Keratinocyte (primary cell): ENCODE measurements at regions not wholly inside any gene's neighbourhood (a gene's known extent, or its start where the extent isn't known, plus 50 kb on each side); places are given as distances from the start of the nearest gene placed in this dataset.

Source experiments
- DNase-seq: peaks from one replicate; pipeline ENCODE4 v3.0.0-alpha.2; 2011; ENCODE audit warnings: low read depth, missing footprints, low spot score
- FAIRE-seq: peaks from 2 replicates; lab custom pipeline; 2011; peaks lifted over from hg19 to GRCh38; lab: Jason Lieb, UNC
- H2AFZ ChIP-seq: 2 replicates; pipeline ENCODE4 v1.6.0; 2012; ENCODE audit warnings: low read length, control low read depth, inconsistent platforms; ENCODE audit not compliant: control insufficient read depth
- H3K27ac ChIP-seq: 2 replicates; pipeline ENCODE4 v1.5.1; 2011; ENCODE audit warnings: low read length; ENCODE audit not compliant: control insufficient read depth, insufficient read depth
- H3K27me3 ChIP-seq: 3 replicates; pipeline ENCODE4 v1.6.0; 2011; ENCODE audit warnings: low read length; ENCODE audit not compliant: control insufficient read depth, insufficient read depth; ENCODE audit errors: extremely low read depth
- H3K36me3 ChIP-seq, 2 experiments: 2 replicates in 1 of 2; 3 replicates in 1 of 2; pipeline ENCODE4 v1.5.1; 2011; ENCODE audit warnings: low read length in 2 of 2, mild to moderate bottlenecking in 1 of 2; ENCODE audit not compliant: control insufficient read depth in 2 of 2, insufficient read depth in 2 of 2; ENCODE audit errors: extremely low read depth in 1 of 2
- H3K4me1 ChIP-seq: 3 replicates; pipeline ENCODE4 v1.5.1; 2011; ENCODE audit warnings: low read length; ENCODE audit not compliant: control insufficient read depth, insufficient read depth; ENCODE audit errors: extremely low read depth
- H3K4me2 ChIP-seq: 3 replicates; pipeline ENCODE4 v1.6.0; 2011; ENCODE audit warnings: low read depth, low read length; ENCODE audit not compliant: control insufficient read depth, insufficient read depth; ENCODE audit errors: extremely low read depth
- H3K4me3 ChIP-seq, 3 experiments: fragments of 200-600 bp in 1 of 3; sonication (generic) in 1 of 3; 2 replicates in 2 of 3; 3 replicates in 1 of 3; pipeline ENCODE4 v1.5.1; 2011 to 2016; ENCODE audit warnings: low read length in 3 of 3, mild to moderate bottlenecking in 3 of 3, control low read depth in 2 of 3, inconsistent platforms in 1 of 3, low read depth in 1 of 3, mixed read lengths in 1 of 3, mixed run types in 1 of 3, moderate library complexity in 1 of 3; ENCODE audit not compliant: control insufficient read depth in 2 of 3, insufficient read depth in 2 of 3; ENCODE audit errors: extremely low read depth in 1 of 3
- H3K79me2 ChIP-seq: 2 replicates; pipeline ENCODE4 v1.6.0; 2012; ENCODE audit warnings: low read length; ENCODE audit not compliant: control insufficient read depth, insufficient read depth
- H3K9ac ChIP-seq: 3 replicates; pipeline ENCODE4 v1.6.0; 2011; ENCODE audit warnings: low read length; ENCODE audit not compliant: control insufficient read depth, insufficient read depth; ENCODE audit errors: extremely low read depth
- H3K9me1 ChIP-seq: 3 replicates; pipeline ENCODE4 v1.6.0; 2011; ENCODE audit warnings: low read length; ENCODE audit not compliant: control insufficient read depth, insufficient read depth; ENCODE audit errors: extremely low read depth
- H3K9me3 ChIP-seq: 2 replicates; pipeline ENCODE4 v1.5.1; 2012; ENCODE audit warnings: low read depth, low read length; ENCODE audit not compliant: control insufficient read depth
- H4K20me1 ChIP-seq: 3 replicates; pipeline ENCODE4 v1.6.0; 2011; ENCODE audit warnings: low read length; ENCODE audit not compliant: control insufficient read depth, insufficient read depth; ENCODE audit errors: extremely low read depth
- EZH2 ChIP-seq: IDR thresholded peaks from one replicate; pipeline ENCODE4 v1.6.1; 2012; ENCODE audit warnings: inconsistent platforms, mild to moderate bottlenecking, low read length, moderate library complexity
- dilution Hi-C: fragments of 300-500 bp; cut with MboI; formaldehyde crosslinking; loops from one replicate; pipeline ENCODE4 v1.7.0; 2020; ENCODE audit warnings: low sequenced_read_pairs; ENCODE audit not compliant: extremely low pct_ligation_motif_present
- TF ChIP-seq, protein P1 (sequence below), 3 experiments: IDR thresholded peaks in 1 of 3; conservative IDR thresholded peaks in 1 of 3; optimal IDR thresholded peaks in 1 of 3; 2 replicates in 2 of 3; 3 replicates in 1 of 3; pipeline versions ENCODE3 to v1.5.1; 2011; ENCODE audit warnings: low read length in 3 of 3, mild to moderate bottlenecking in 3 of 3, moderate library complexity in 2 of 3, control low read depth in 1 of 3, inconsistent platforms in 1 of 3; ENCODE audit not compliant: insufficient read depth in 2 of 3; ENCODE audit errors: extremely low read depth in 1 of 3

DNA sequence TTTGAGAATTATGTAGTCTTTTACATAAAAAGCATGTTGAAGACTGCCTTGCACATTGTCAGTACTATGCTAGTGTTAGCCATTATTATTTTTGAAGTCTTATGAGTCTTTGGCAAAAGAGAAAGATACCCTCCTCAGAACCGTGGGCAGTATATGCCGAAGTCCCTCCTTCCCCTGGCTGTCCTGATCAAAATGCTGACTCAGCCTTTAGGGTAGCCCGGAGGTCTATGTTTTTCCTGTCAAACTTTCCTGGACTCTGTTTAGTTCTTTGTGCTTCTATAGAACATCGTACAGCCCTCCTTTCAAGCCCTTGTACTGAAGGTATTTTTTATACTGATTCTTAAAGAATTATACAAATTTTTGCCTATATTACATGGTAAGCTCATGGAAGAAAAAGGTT lies 264.7 kb upstream of the ATP5MC3 start:
- dilution Hi-C loops, result no loop called here
- Histone ChIP-seq H3K4me1 (no peaks in the 10 kb centered on the region), H3K79me2 (no peaks in the 10 kb centered on the region), H3K27ac (no peak overlapping the region), H3K9me3 (no peaks in the 10 kb centered on the region), H4K20me1 (no peaks in the 10 kb centered on the region), H3K36me3 (no peaks in the 10 kb centered on the region), H3K4me3 (no peak overlapping the region), H2AFZ (no peak overlapping the region), H3K9me1 (no peaks in the 10 kb centered on the region), H3K4me2 (no peak overlapping the region), H3K9ac (no peak overlapping the region), H3K27me3 (no peaks in the 10 kb centered on the region)
- DNase-seq (no peak), FAIRE-seq (no peak)
- TF ChIP-seq, protein P1, sequence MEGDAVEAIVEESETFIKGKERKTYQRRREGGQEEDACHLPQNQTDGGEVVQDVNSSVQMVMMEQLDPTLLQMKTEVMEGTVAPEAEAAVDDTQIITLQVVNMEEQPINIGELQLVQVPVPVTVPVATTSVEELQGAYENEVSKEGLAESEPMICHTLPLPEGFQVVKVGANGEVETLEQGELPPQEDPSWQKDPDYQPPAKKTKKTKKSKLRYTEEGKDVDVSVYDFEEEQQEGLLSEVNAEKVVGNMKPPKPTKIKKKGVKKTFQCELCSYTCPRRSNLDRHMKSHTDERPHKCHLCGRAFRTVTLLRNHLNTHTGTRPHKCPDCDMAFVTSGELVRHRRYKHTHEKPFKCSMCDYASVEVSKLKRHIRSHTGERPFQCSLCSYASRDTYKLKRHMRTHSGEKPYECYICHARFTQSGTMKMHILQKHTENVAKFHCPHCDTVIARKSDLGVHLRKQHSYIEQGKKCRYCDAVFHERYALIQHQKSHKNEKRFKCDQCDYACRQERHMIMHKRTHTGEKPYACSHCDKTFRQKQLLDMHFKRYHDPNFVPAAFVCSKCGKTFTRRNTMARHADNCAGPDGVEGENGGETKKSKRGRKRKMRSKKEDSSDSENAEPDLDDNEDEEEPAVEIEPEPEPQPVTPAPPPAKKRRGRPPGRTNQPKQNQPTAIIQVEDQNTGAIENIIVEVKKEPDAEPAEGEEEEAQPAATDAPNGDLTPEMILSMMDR (optimal IDR thresholded peaks at IDR 0.05 in 1 of 3, IDR thresholded peaks at IDR 0.05 in 1 of 3, conservative IDR thresholded peaks at IDR 0.05 in 1 of 3; ENCODE audit: extremely low read depth in 1 of 3, insufficient read depth in 2 of 3, low read length in 3 of 3), result no peak
- TF ChIP-seq EZH2, result no peak

DNA sequence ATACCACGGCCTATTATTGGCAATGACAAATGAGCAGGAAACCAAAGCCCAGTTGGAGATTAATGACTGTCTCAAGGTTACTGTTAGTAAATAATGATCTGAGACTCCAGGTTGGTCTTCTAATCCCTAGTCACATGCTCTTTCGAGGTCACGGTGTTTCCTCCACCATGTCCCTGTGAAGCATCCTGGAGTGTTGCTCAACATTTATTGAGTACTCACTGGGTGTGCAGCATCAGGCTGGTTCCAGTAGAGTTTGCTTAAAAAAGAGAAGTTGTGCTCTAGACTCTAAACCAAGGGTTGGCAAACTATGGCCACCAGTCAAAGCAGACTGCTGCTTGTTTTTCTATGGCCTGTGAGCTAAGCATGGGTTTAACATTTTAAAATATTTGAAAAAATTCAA lies 263.8 kb upstream of the ATP5MC3 start:
- H3K9me1 ChIP-seq, result no peaks in the 10 kb centered on the region
- no peaks in the 10 kb centered on the region for H3K4me1 ChIP-seq
- no peaks in the 10 kb centered on the region for H3K27me3 ChIP-seq
- no peak overlapping the region for H3K27ac ChIP-seq
- H2AFZ ChIP-seq, result no peak overlapping the region
- H3K4me3 ChIP-seq, result no peak overlapping the region
- H3K79me2 ChIP-seq, result no peaks in the 10 kb centered on the region
- dilution Hi-C loops, result no loop called here
- no peak for DNase-seq
- H3K36me3 ChIP-seq, result no peaks in the 10 kb centered on the region
- no peak for FAIRE-seq
- H4K20me1 ChIP-seq, result no peaks in the 10 kb centered on the region
- no peak overlapping the region for H3K4me2 ChIP-seq
- H3K9me3 ChIP-seq, result no peaks in the 10 kb centered on the region
- no peak overlapping the region for H3K9ac ChIP-seq
- TF ChIP-seq, protein P1 (optimal IDR thresholded peaks at IDR 0.05 in 1 of 3, IDR thresholded peaks at IDR 0.05 in 1 of 3, conservative IDR thresholded peaks at IDR 0.05 in 1 of 3; ENCODE audit: extremely low read depth in 1 of 3, insufficient read depth in 2 of 3, low read length in 3 of 3), result no peak
- TF ChIP-seq EZH2, result no peak
